ENCODE measurements at regions not wholly inside any gene's neighbourhood (a gene's known extent, or its start where the extent isn't known, plus 50 kb on each side); places are given as distances from the start of the nearest gene placed in this dataset.

- Histone ChIP-seq H3K27ac (ENCODE audit: low read depth, low read length, poor library complexity, severe bottlenecking) (no peak overlapping the region), H3K4me2 (ENCODE audit: low read length) (no peak overlapping the region), H3K4me3 (ENCODE audit: low read depth, low read length, poor library complexity, severe bottlenecking) (no peak overlapping the region), H3K9me3 (ENCODE audit: low read length) (no peaks in the 10 kb centered on the region), H3K9ac (ENCODE audit: low read length) (no peak overlapping the region), H3K36me3 (ENCODE audit: insufficient read depth, low read length) (no peaks in the 10 kb centered on the region), H3K9me2 (ENCODE audit: low read depth, low read length) (no peaks in the 10 kb centered on the region), H3K79me2 (ENCODE audit: insufficient read depth, low read length) (no peaks in the 10 kb centered on the region), H3K27me3 (ENCODE audit: insufficient read depth, low read length) (peaks cover 9% of the 10 kb centered on the region), H4K20me1 (ENCODE audit: insufficient read depth, low read length) (no peaks in the 10 kb centered on the region), H3K4me1 (ENCODE audit: insufficient read depth, low read length, severe bottlenecking) (no peaks in the 10 kb centered on the region), H3F3A (ENCODE audit: insufficient read depth, low read length) (no peaks in the 10 kb centered on the region), H2AFZ (ENCODE audit: low read length) (no peak overlapping the region)
- TF ChIP-seq CTCF (IDR thresholded peaks at IDR 0.05; ENCODE audit: low read length): no peak
- TF ChIP-seq EZH2 (IDR thresholded peaks at IDR 0.05; ENCODE audit: borderline replicate concordance, low read length): no peak
These were observed 109.2 kb upstream of the RAB12 start for GRCh38 chr18:8499810-8500675.

GRCh38 chr18:8501044-8501443 is 108.2 kb upstream of the RAB12 start:
- Histone ChIP-seq H3K9me2 (ENCODE audit: low read depth, low read length) (no peaks in the 10 kb centered on the region), H3F3A (ENCODE audit: insufficient read depth, low read length) (no peaks in the 10 kb centered on the region), H3K9me3 (ENCODE audit: low read length) (no peaks in the 10 kb centered on the region), H4K20me1 (ENCODE audit: insufficient read depth, low read length) (no peaks in the 10 kb centered on the region), H3K4me1 (ENCODE audit: insufficient read depth, low read length, severe bottlenecking) (no peaks in the 10 kb centered on the region), H2AFZ (ENCODE audit: low read length) (no peak overlapping the region), H3K27me3 (ENCODE audit: insufficient read depth, low read length) (peaks cover 9% of the 10 kb centered on the region), H3K27ac (ENCODE audit: low read depth, low read length, poor library complexity, severe bottlenecking) (no peak overlapping the region), H3K4me3 (ENCODE audit: low read depth, low read length, poor library complexity, severe bottlenecking) (no peak overlapping the region), H3K79me2 (ENCODE audit: insufficient read depth, low read length) (no peaks in the 10 kb centered on the region), H3K4me2 (ENCODE audit: low read length) (no peak overlapping the region), H3K9ac (ENCODE audit: low read length) (no peak overlapping the region), H3K36me3 (ENCODE audit: insufficient read depth, low read length) (no peaks in the 10 kb centered on the region)
- TF ChIP-seq EZH2 (IDR thresholded peaks at IDR 0.05; ENCODE audit: borderline replicate concordance, low read length) (no peak), CTCF (IDR thresholded peaks at IDR 0.05; ENCODE audit: low read length) (no peak)

GRCh38 chr18:8503248-8503647 is 106.0 kb upstream of the RAB12 start:
- TF ChIP-seq CTCF (IDR thresholded peaks at IDR 0.05; ENCODE audit: low read length) (no peak), EZH2 (IDR thresholded peaks at IDR 0.05; ENCODE audit: borderline replicate concordance, low read length) (no peak)
- Histone ChIP-seq H3K27me3 (ENCODE audit: insufficient read depth, low read length) (peaks cover 9% of the 10 kb centered on the region), H3K4me2 (ENCODE audit: low read length) (no peak overlapping the region), H3K9me2 (ENCODE audit: low read depth, low read length) (no peaks in the 10 kb centered on the region), H3K79me2 (ENCODE audit: insufficient read depth, low read length) (no peaks in the 10 kb centered on the region), H2AFZ (ENCODE audit: low read length) (no peak overlapping the region), H3K9me3 (ENCODE audit: low read length) (no peaks in the 10 kb centered on the region), H3K36me3 (ENCODE audit: insufficient read depth, low read length) (no peaks in the 10 kb centered on the region), H3K9ac (ENCODE audit: low read length) (no peak overlapping the region), H4K20me1 (ENCODE audit: insufficient read depth, low read length) (no peaks in the 10 kb centered on the region), H3K4me3 (ENCODE audit: low read depth, low read length, poor library complexity, severe bottlenecking) (no peak overlapping the region), H3K27ac (ENCODE audit: low read depth, low read length, poor library complexity, severe bottlenecking) (no peak overlapping the region), H3K4me1 (ENCODE audit: insufficient read depth, low read length, severe bottlenecking) (no peaks in the 10 kb centered on the region), H3F3A (ENCODE audit: insufficient read depth, low read length) (no peaks in the 10 kb centered on the region)

Measured in OCI-LY1 (cell line).